Kidney (tissue), 13 donors: ENCODE measurements at regions not wholly inside any gene's neighbourhood (a gene's known extent, or its start where the extent isn't known, plus 50 kb on each side); places are given as distances from the start of the nearest gene placed in this dataset.

Experiments
- DNase-seq, 5 donors: peaks; one replicate each; pipeline ENCODE4 v3.0.0-alpha.2; 2013 to 2020
- FAIRE-seq: peaks from 2 replicates; lab custom pipeline; 2012; peaks lifted over from hg19 to GRCh38; lab: Jason Lieb, UNC
- H3K27ac ChIP-seq, 2 donors: one replicate each; pipeline ENCODE4 v1.7.0; 2013; ENCODE audit warnings: low read depth in 2 of 2, low read length in 2 of 2, inconsistent platforms in 1 of 2
- H3K27me3 ChIP-seq: one replicate; pipeline ENCODE4 v1.7.1; 2013; ENCODE audit warnings: low read length, inconsistent platforms; ENCODE audit not compliant: control insufficient read depth, insufficient read depth
- H3K36me3 ChIP-seq, 3 donors: one replicate each; pipeline versions ENCODE4 v1.7.0 to v1.7.1; 2013; ENCODE audit warnings: low read length in 3 of 3, control low read depth in 1 of 3, inconsistent platforms in 1 of 3; ENCODE audit not compliant: insufficient read depth in 3 of 3, control insufficient read depth in 2 of 3
- H3K4me1 ChIP-seq, 3 donors: one replicate each; pipeline versions ENCODE4 v1.7.0 to v1.7.1; 2013; ENCODE audit warnings: low read length in 3 of 3, inconsistent platforms in 1 of 3, low read depth in 1 of 3; ENCODE audit not compliant: control insufficient read depth in 2 of 3, insufficient read depth in 2 of 3
- H3K4me3 ChIP-seq, 3 donors: one replicate each; pipeline versions ENCODE4 v1.7.0 to v1.8.1; 2013; ENCODE audit warnings: low read length in 3 of 3, control low read depth in 1 of 3, inconsistent platforms in 1 of 3
- H3K9ac ChIP-seq, 3 donors: one replicate each; pipeline versions ENCODE4 v1.7.0 to v1.7.1; 2013; ENCODE audit warnings: low read length in 3 of 3, control low read depth in 1 of 3, inconsistent platforms in 1 of 3
- H3K9me3 ChIP-seq, 3 donors: one replicate each; pipeline versions ENCODE4 v1.7.0 to v1.7.1; 2013; ENCODE audit warnings: low read length in 3 of 3, control low read depth in 1 of 3, inconsistent platforms in 1 of 3; ENCODE audit not compliant: control insufficient read depth in 2 of 3, insufficient read depth in 1 of 3
- CTCF ChIP-seq: IDR thresholded peaks from 3 replicates; pipeline ENCODE4 v1.5.1; 2012; ENCODE audit warnings: mild to moderate bottlenecking, moderate library complexity, borderline replicate concordance; ENCODE audit not compliant: insufficient read depth; ENCODE audit errors: extremely low read depth
- intact Hi-C: fragments of 100-400 bp; cut with DNase I; formaldehyde crosslinking; loops from one replicate; pipeline ENCODE4 v1.11.1; 2022
- donor health status: control.
- donor health status: control.
- donor health status: control.
- donor health status: control.
- donor health status: control.
- donor health status: DM: yes; HTN: yes; CAD: no.
- donor health status: Normal renal cell carcinoma (clear cell type).

GRCh38 chr18:61742565-61743429 lies 150.0 kb downstream of the RNF152 start:
- FAIRE-seq (no peak), DNase-seq (peak in 1 of 5 donors; percentile 87)
- no peaks in the 10 kb centered on the region for H3K9me3 ChIP-seq
- peak overlapping the region in 1 of 3 donors; percentile 27 for H3K9ac ChIP-seq
- H3K4me1 ChIP-seq, result peaks cover 0 to 48% (median 16%) of the 10 kb centered on the region in 3 donors
- TF ChIP-seq CTCF, result no peak
- intact Hi-C loops, result no loop called here
- H3K4me3 ChIP-seq, result no peak overlapping the region
- H3K27me3 ChIP-seq, result no peaks in the 10 kb centered on the region
- H3K36me3 ChIP-seq, result no peaks in the 10 kb centered on the region
- H3K27ac ChIP-seq, result peak overlapping the region; percentile 78 to 82

DNA sequence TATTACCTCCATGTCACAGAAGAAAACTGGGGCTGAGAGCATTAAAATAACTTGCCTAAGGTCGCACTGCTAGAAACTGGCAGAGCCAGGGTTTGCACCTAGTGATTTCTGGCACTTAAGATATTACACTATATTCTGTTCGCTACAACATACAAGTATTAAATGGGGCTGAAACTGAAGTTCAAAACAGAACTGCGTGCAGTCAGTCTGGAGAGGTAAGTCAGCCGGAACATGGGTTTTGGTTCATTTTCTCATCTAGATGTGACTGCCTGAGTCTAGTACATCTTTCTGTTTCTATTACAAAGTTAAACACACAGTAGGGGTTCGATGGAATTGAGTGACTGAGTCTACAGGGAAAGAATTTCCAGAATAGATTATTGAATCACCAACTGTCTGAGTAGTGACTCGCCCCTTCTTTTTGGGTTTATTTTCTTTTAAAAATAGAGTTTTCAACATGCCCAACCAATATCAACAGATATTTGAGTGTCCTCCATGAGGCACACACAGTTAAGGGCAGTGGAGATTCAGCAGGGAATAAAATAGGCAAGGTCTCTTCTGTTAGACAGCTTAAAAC lies 150.8 kb downstream of the RNF152 start:
- Histone ChIP-seq H3K4me1 (peaks cover 0 to 56% (median 21%) of the 10 kb centered on the region in 3 donors), H3K27me3 (no peaks in the 10 kb centered on the region), H3K4me3 (no peak overlapping the region), H3K27ac (peak overlapping the region; percentile 78 to 82), H3K36me3 (no peaks in the 10 kb centered on the region), H3K9me3 (no peaks in the 10 kb centered on the region), H3K9ac (peak overlapping the region in 1 of 3 donors; percentile 27)
- intact Hi-C loops, result no loop called here
- no peak for TF ChIP-seq CTCF
- no peak for DNase-seq
- FAIRE-seq, result no peak

DNA sequence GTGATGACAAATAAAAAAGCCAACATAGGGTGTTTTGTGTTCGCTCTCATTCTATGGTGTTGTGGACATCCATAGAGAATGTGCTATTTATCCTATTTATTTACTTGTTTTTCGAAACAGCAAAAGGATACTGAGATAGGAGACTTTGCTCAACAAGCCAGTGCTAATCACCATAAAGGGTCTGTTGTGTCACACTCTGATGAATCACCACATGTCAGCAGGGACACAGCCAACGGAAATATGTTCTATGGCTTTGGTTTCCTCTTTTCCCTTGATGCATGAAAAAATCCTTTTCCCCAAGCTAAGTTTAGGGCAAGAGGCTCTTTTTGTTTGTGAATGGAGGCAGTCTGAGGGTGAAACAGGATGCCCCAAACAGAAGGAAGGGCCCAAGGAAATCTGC lies 154.3 kb downstream of the RNF152 start:
- Histone ChIP-seq H3K36me3 (no peaks in the 10 kb centered on the region), H3K9ac (peak overlapping the region in 1 of 3 donors; percentile 31), H3K27ac (peak overlapping the region; percentile 88 to 91), H3K9me3 (no peaks in the 10 kb centered on the region), H3K4me1 (peaks cover 6 to 77% (median 33%) of the 10 kb centered on the region in 3 donors), H3K4me3 (no peak overlapping the region), H3K27me3 (no peaks in the 10 kb centered on the region)
- peak in 1 of 5 donors; percentile 44 for DNase-seq
- no peak for FAIRE-seq
- intact Hi-C loops, result no loop called here
- no peak for TF ChIP-seq CTCF
